CD4-positive, alpha-beta T cell (primary cell): ENCODE measurements at regions not wholly inside any gene's neighbourhood (a gene's known extent, or its start where the extent isn't known, plus 50 kb on each side); places are given as distances from the start of the nearest gene placed in this dataset.

ENCODE experiments used
- ATAC-seq: fragments of 200-7000 bp; cut with Tn5 transposase; one replicate; pipeline ENCODE4 v1.10.0; 2022; ENCODE audit warnings: mild to moderate bottlenecking; ENCODE audit not compliant: poor library complexity
- CTCF ChIA-PET: fragments of 350-600 bp; sonication (Branson Sonifier 250); formaldehyde crosslinking; loops from one replicate; lab custom pipeline; 2021; ENCODE audit warnings: antibody characterized with exemption, inconsistent platforms; lab: Charles Lee
- POLR2A ChIA-PET: fragments of 350-600 bp; sonication (Branson Sonifier 250); formaldehyde crosslinking; loops from one replicate; lab custom pipeline; 2021; ENCODE audit warnings: antibody characterized with exemption, inconsistent platforms; lab: Charles Lee
- DNase-seq, 14 experiments: peaks; one replicate each; pipeline ENCODE4 v3.0.0-alpha.2; 2013 to 2020; ENCODE audit warnings: mixed read lengths in 2 of 14
- H3K27ac ChIP-seq, 2 donors: one replicate each; pipeline versions ENCODE4 v1.5.1 to v1.7.0; 2013; ENCODE audit warnings: low read length in 2 of 2, low read depth in 1 of 2, mild to moderate bottlenecking in 1 of 2
- H3K27me3 ChIP-seq, 2 experiments: 1 replicate in 1 of 2; 2 replicates in 1 of 2; pipeline versions ENCODE4 v1.6.1 to v1.7.0; 2013; ENCODE audit warnings: low read length in 2 of 2, control low read depth in 1 of 2, mild to moderate bottlenecking in 1 of 2, moderate library complexity in 1 of 2; ENCODE audit not compliant: insufficient read depth in 2 of 2, control insufficient read depth in 1 of 2
- H3K36me3 ChIP-seq: one replicate; pipeline ENCODE4 v1.6.1; 2013; ENCODE audit warnings: low read length, control low read depth; ENCODE audit not compliant: insufficient read depth
- H3K4me1 ChIP-seq: one replicate; pipeline ENCODE4 v1.6.1; 2013; ENCODE audit warnings: low read length, control low read depth; ENCODE audit not compliant: insufficient read depth
- H3K4me3 ChIP-seq: one replicate; pipeline ENCODE4 v1.5.1; 2013; ENCODE audit warnings: mild to moderate bottlenecking, low read length, moderate library complexity
- H3K9me3 ChIP-seq, 2 experiments: 1 replicate in 1 of 2; 2 replicates in 1 of 2; pipeline versions ENCODE4 v1.6.1 to v1.7.0; 2013; ENCODE audit warnings: low read length in 2 of 2, mild to moderate bottlenecking in 2 of 2, control low read depth in 1 of 2, moderate library complexity in 1 of 2; ENCODE audit not compliant: control insufficient read depth in 1 of 2, insufficient read depth in 1 of 2
- H3K27ac Mint-ChIP-seq: one replicate; pipeline ENCODE4 v1.8.0; 2020; ENCODE audit warnings: mixed read lengths
- H3K27me3 Mint-ChIP-seq: one replicate; pipeline ENCODE4 v1.8.0; 2021; ENCODE audit warnings: mixed read lengths
- H3K36me3 Mint-ChIP-seq: one replicate; pipeline ENCODE4 v1.8.0; 2021; ENCODE audit warnings: low read depth, mixed read lengths
- H3K4me1 Mint-ChIP-seq: one replicate; pipeline ENCODE4 v1.8.0; 2021; ENCODE audit warnings: low read depth, mixed read lengths
- H3K4me3 Mint-ChIP-seq: one replicate; pipeline ENCODE4 v1.8.0; 2020; ENCODE audit warnings: mild to moderate bottlenecking, mixed read lengths
- H3K9me3 Mint-ChIP-seq: one replicate; pipeline ENCODE4 v1.8.0; 2020; ENCODE audit warnings: mixed read lengths
- CTCF ChIP-seq: fragments of 200-600 bp; IDR thresholded peaks from one replicate; pipeline ENCODE4 v1.8.0; 2022; ENCODE audit warnings: antibody characterized with exemption, mild to moderate bottlenecking
- intact Hi-C, 2 experiments: fragments of 100-400 bp; cut with DNase I in 1 of 2; cut with micrococcal nuclease in 1 of 2; formaldehyde crosslinking; loops; one replicate each; pipeline versions ENCODE4 v1.15.1 to v1.9.0; 2023 to 2025; cut with DNase I, micrococcal nuclease

- no peaks in the 10 kb centered on the region for H3K4me1 Mint-ChIP-seq
- peaks cover 3% of the 10 kb centered on the region for H3K9me3 Mint-ChIP-seq
- no peaks in the 10 kb centered on the region for H3K27me3 ChIP-seq
- no peaks in the 10 kb centered on the region for H3K36me3 ChIP-seq
- POLR2A ChIA-PET = no interaction called here
- no peak for TF ChIP-seq CTCF
- no peak for DNase-seq
- intact Hi-C loops = no loop called here
- CTCF ChIA-PET = no interaction called here
- no peak for ATAC-seq
- H3K9me3 ChIP-seq = peaks cover 18 to 37% of the 10 kb centered on the region in 2 experiments
- no peaks in the 10 kb centered on the region for H3K4me1 ChIP-seq
- no peak overlapping the region for H3K27ac Mint-ChIP-seq
- peaks cover 10% of the 10 kb centered on the region for H3K36me3 Mint-ChIP-seq
- H3K27me3 Mint-ChIP-seq = no peaks in the 10 kb centered on the region
- H3K4me3 Mint-ChIP-seq = no peak overlapping the region
- no peak overlapping the region for H3K4me3 ChIP-seq
- no peak overlapping the region for H3K27ac ChIP-seq
Observed at GRCh38 chr21:31480228-31480627, 136.2 kb upstream of the TIAM1 start.

GRCh38 chr21:31479714-31480113 is 135.7 kb upstream of the TIAM1 start:
- ChIA-PET CTCF (no interaction called here), POLR2A (no interaction called here)
- ATAC-seq (no peak), DNase-seq (no peak)
- H3K4me1 ChIP-seq = no peaks in the 10 kb centered on the region
- H3K4me3 ChIP-seq = no peak overlapping the region
- Mint-ChIP-seq H3K4me1 (no peaks in the 10 kb centered on the region), H3K27me3 (no peaks in the 10 kb centered on the region), H3K4me3 (no peak overlapping the region), H3K27ac (no peak overlapping the region), H3K9me3 (peaks cover under 1% of the 10 kb centered on the region), H3K36me3 (peaks cover 6% of the 10 kb centered on the region)
- intact Hi-C loops = no loop called here
- H3K27ac ChIP-seq = no peak overlapping the region
- no peaks in the 10 kb centered on the region for H3K36me3 ChIP-seq
- no peaks in the 10 kb centered on the region for H3K27me3 ChIP-seq
- TF ChIP-seq CTCF = no peak
- H3K9me3 ChIP-seq = peaks cover 14 to 33% of the 10 kb centered on the region in 2 experiments

- peaks cover 5% of the 10 kb centered on the region for H3K36me3 Mint-ChIP-seq
- DNase-seq = no peak
- H3K27ac Mint-ChIP-seq = no peak overlapping the region
- Histone ChIP-seq H3K4me1 (no peaks in the 10 kb centered on the region), H3K4me3 (no peak overlapping the region), H3K36me3 (no peaks in the 10 kb centered on the region), H3K9me3 (peaks cover 14 to 28% of the 10 kb centered on the region in 2 experiments), H3K27me3 (no peaks in the 10 kb centered on the region), H3K27ac (no peak overlapping the region)
- TF ChIP-seq CTCF = no peak
- ATAC-seq = no peak
- intact Hi-C loops = no loop called here
- H3K4me1 Mint-ChIP-seq = no peaks in the 10 kb centered on the region
- ChIA-PET CTCF (no interaction called here), POLR2A (no interaction called here)
- H3K4me3 Mint-ChIP-seq = no peak overlapping the region
- no peaks in the 10 kb centered on the region for H3K27me3 Mint-ChIP-seq
- no peaks in the 10 kb centered on the region for H3K9me3 Mint-ChIP-seq
Observed at GRCh38 chr21:31479222-31479621, 135.2 kb upstream of the TIAM1 start.
